ENCODE measurements at regions not wholly inside any gene's neighbourhood (a gene's known extent, or its start where the extent isn't known, plus 50 kb on each side); places are given as distances from the start of the nearest gene placed in this dataset.
"Not testable (repeated sequence)": the region's sequence is repeated elsewhere in the genome, so short reads cannot be mapped to it uniquely, and the experiment has no call there.

GRCh38 chr3:159482241-159482993 is 506.2 kb upstream of the IL12A start:
- no peak for DNase-seq

DNA sequence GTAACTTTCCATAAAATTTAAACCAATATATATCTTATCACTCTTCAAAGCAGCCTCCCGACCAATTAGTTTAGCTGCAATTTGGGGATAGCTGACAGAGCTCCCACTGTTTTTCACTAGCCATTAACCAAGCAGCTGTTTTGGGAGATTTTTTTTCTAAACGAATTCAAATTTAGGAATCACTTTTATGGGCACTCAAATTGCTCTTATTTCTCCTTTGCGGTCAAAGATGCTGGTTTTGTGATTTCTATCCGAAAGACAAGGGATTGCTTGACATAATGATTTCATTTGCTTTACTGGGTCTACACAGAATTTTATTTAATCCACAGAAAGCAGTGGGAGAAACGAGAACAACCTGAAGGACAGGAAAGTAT is 505.7 kb upstream of the IL12A start:
- DNase-seq: no peak

DNA sequence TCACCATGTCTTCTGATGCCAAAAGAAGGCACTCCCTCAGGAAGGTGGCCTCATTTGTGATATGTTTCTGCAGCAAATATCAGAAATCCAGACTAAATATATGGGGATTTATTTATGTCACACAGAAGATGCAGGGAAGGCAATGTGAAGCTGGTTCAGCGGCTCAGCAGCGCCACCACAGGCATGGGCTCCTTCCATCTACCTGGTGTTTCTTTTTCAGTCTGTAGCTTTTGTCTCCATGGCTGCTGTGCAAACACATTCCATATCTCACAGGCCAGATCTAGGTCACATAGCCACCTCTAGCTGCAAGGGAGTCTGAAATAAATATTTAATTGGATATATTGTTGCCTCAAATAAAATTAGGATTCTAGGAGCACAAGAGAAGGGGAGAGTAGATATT is 502.1 kb upstream of the IL12A start:
- no peak for DNase-seq

GRCh38 chr3:159487304-159487703 is 501.3 kb upstream of the IL12A start:
- DNase-seq: no peak

DNA sequence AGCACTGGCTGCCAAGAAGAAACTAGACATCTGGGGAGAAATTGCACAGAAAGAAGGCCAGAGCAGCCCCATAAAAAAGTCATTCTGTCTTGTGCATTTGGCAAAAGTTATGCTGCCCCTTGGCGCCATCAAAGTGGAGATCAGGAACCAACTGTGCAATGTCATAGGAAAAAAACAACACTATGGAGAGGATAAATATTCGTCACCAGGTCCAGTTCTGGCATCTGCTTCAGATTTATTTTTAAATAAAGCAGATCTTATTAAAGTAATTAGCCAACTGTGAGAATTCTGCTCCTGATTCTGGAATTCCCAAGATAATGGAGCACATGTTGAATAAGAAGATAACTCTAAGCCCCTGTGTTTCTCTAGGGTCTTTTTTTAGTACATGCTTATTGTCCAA is 500.0 kb upstream of the IL12A start:
- DNase-seq: no peak

DNA sequence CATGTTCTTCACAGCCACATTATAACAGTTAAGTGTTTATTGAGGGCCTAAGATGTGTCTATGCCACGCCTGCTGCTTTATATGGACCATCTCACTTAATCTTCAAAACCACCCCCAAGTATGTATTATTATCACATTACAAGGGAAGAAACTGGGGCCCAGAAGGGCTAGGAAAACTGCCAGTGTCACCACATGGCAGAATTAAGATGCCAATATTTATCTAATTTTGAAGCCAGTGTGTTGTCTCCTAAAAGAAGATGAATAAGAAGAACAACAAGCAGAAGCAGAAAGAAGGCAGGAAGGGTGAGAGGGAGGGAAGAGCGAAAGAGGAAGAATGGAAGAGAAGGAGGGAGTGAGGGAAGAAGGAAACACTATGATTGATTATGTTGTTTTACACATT is 491.3 kb upstream of the IL12A start:
- DNase-seq: no peak

GRCh38 chr3:159499031-159499793 is 489.4 kb upstream of the IL12A start:
- DNase-seq: no peak

GRCh38 chr3:159501029-159501428 is 487.6 kb upstream of the IL12A start:
- no peak for DNase-seq

- no peak for DNase-seq
Measured at GRCh38 chr3:159502986-159503385, 485.6 kb upstream of the IL12A start.

GRCh38 chr3:159510988-159511387 is 477.6 kb upstream of the IL12A start:
- DNase-seq: not testable (repeated sequence)

GRCh38 chr3:159513444-159513843 is 475.2 kb upstream of the IL12A start:
- DNase-seq: no peak

- DNase-seq: no peak
Measured at GRCh38 chr3:159513867-159514380, 474.7 kb upstream of the IL12A start.

GRCh38 chr3:159517105-159517504 is 471.5 kb upstream of the IL12A start:
- no peak for DNase-seq

GRCh38 chr3:159520638-159521037 is 468.0 kb upstream of the IL12A start:
- DNase-seq: no peak

- DNase-seq: no peak
Measured at GRCh38 chr3:159522276-159522675, 466.4 kb upstream of the IL12A start.

DNA sequence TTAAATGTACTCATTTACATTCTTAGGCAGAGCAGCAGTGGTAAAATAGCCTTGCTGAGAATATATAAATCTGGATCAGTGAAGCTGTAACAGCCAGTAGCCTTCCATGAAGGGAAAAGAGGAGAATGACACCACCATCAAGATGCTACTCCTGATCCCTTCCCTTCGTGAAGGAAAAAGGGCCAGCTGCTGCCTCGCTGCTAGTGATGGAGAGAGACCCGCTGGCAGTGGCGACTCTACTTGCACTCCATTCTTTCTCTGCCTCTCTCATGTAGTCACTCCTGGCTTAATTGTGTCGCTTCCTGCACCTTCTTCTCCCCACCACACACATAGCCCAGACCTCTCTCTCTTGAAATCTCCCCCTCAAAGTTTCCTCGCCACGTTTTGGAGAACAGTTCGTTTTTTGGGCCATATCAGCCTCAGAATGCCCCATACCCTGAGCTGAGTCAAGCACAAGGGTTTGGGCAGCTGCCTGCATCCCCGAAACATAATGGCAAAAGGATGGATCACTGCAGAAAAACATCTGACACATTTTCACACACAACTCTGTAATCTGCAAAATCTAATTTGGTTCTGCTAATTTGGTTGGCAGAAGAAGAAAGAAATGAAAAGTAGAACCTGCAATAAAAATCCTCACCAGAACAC is 460.3 kb upstream of the IL12A start:
- no peak for DNase-seq

- DNase-seq: peak; percentile 6
Measured at GRCh38 chr3:159532577-159532976, 456.1 kb upstream of the IL12A start.

DNA sequence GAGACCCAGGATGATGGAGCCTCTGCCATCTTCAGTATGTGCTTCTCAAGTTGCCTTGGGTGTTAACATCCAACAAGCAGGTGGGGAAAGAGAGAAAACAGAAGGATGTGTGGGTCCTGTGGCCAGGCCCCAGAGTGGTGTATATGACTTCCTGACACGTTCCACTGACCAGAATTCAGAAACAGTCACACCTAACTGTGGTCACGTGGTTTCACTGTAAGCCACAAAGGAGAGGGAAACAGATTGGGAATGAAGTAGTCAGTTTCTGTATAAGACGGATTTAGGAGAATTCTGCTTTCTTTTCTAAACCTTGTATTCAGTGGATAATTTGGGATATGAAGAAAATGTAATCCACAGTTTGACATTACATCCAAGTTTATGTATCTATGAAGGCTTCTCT is 454.1 kb upstream of the IL12A start:
- DNase-seq: no peak

- DNase-seq: no peak
Measured at GRCh38 chr3:159536876-159537275, 451.8 kb upstream of the IL12A start.

DNA sequence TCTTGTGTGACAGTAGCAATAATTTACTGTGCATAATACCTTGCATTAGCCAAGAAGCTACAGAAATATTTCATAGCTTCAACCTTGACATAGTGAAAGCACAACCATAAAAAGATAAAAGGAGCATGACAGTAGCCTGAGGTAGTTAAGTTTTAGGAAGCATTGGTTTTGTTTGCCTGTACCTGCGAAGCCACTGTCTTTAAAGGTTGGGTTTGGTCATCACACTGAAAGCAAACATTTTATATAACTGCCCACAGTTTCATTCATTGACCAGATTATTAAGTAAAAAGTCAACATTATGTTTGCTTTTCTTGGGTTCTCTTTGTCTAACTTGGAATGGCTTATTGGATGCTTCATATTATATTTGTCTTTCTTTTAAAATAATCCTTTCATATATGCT is 450.1 kb upstream of the IL12A start:
- no peak for DNase-seq

- DNase-seq: no peak
Measured at GRCh38 chr3:159540882-159541495, 447.6 kb upstream of the IL12A start.

- no peak for DNase-seq
Measured at GRCh38 chr3:159548675-159549335, 439.8 kb upstream of the IL12A start.

DNA sequence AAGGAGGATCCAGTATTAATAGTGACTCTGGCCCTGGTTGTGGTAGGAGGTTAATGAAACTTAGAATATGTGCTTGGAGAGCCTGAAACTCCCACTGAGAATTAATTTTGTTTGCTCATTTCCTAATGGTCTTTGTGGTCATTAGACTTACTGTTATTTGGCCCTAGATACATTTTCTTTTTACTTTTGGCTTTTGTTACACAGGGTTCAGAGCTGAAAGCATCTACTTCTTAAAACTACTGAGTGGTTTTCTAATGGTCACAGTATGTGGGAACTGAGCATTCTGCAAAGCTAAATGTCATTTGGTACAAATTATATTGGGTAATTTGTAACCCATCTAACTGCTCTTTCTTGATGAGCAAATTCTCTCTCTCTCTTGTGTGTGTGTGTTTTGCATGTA is 433.4 kb upstream of the IL12A start:
- DNase-seq: no peak

Measured in NCI-H2171 treated with DMSO at 0.1 percent for 48 hours (cell line).